DMS 273 (cell line): ENCODE measurements at regions not wholly inside any gene's neighbourhood (a gene's known extent, or its start where the extent isn't known, plus 50 kb on each side); places are given as distances from the start of the nearest gene placed in this dataset.

Source experiments
- DNase-seq: peaks from one replicate; lab custom pipeline; 2025; ENCODE audit not compliant: unreplicated experiment; lab: John Stamatoyannopoulos, UW

DNA sequence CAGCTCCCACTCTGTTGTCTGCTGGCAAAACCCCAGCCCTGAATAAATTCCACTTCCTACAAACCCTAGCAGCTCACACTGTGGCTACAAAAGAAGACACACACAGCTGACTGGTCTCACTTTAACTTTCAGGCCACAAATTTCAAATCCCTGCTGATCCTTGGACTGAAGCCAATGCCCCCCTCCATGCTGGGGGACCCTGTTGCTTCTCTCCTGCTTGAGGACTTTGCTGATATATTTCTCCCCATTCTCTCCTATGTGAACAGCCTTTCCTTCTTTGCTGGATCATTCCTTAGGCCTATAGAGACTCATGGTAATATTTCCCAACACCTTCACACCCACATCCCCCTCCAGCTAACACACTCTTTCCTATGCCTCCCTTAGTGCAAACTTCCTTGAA lies 79.6 kb upstream of the ADRA1B start:
- DNase-seq: no peak

GRCh38 chr5:159837860-159838259 lies 78.4 kb upstream of the ADRA1B start:
- DNase-seq: no peak

- no peak for DNase-seq
These were observed 77.6 kb upstream of the ADRA1B start for GRCh38 chr5:159838551-159839222.

DNA sequence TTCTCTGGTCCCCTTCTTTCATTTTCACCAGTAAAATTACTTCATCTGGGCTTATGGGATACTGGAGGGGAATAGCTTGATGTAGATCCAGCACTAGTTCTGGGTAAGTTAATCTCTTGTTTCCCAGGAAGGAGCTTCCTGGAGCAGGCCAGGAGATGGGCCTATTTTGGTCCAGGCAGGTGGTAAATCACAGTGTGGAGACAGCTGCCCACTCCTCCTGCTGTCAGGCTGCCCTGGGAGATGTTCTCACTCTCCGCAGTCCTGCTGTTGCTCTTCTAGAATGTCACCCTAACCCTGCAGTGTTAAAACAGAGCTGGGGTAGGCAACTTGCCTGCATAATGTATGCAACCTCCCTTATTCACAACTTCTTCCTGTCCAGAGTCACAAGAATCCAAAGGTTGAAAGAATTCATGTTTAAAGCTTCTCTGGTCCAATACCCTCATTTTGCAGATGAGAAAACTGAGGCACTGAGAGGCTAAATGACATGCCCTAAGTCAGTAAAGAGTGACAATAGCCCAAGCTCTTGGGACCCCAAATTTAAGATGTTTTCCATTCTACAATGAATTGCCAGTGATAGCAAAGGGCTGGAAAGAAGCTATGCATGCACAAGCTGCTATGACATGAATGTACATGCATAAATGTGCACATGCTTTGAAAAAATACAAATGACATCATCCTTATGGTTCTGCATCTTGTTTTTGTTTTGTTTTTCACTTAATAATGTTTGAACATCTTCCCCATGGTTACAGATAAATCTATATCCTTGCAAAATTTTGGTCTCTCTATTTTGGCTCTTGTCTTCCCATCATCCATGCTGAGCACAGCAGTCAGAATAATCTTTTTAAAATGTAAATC lies 71.8 kb upstream of the ADRA1B start:
- DNase-seq: no peak

DNA sequence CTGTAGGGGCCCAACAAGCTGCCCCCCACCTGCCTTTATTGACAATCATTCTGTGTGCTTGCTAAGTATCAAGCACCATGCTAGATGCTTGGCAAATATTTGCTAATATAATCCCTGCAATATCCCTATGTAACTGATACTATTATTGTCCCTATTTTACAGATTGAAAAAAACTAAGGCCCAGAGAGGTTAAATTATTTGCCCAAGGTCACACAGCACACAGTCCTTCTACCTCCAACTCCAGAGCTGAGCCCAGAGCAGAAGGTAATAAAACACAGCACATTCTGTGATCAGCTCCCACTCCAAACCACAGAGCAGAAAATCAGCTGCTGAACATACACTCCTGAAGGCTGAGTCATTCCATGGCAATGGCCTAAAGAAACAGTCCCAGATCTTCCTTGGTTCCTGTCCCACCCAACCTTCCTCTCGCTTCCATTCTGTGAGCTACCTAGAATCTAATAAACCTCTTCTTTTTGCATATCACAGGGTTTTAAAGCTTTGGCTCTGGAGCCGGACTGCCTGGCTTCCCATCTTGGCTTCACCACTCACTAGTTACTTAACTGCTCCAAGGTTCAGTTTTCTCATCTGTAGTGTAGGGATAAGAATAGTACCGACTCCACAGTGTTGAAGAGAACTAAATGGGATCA lies 66.7 kb upstream of the ADRA1B start:
- no peak for DNase-seq

GRCh38 chr5:159850160-159850559 lies 66.1 kb upstream of the ADRA1B start:
- DNase-seq: no peak

GRCh38 chr5:159851053-159851452 lies 65.2 kb upstream of the ADRA1B start:
- DNase-seq: no peak

GRCh38 chr5:159854916-159855315 lies 61.4 kb upstream of the ADRA1B start:
- DNase-seq: no peak

DNA sequence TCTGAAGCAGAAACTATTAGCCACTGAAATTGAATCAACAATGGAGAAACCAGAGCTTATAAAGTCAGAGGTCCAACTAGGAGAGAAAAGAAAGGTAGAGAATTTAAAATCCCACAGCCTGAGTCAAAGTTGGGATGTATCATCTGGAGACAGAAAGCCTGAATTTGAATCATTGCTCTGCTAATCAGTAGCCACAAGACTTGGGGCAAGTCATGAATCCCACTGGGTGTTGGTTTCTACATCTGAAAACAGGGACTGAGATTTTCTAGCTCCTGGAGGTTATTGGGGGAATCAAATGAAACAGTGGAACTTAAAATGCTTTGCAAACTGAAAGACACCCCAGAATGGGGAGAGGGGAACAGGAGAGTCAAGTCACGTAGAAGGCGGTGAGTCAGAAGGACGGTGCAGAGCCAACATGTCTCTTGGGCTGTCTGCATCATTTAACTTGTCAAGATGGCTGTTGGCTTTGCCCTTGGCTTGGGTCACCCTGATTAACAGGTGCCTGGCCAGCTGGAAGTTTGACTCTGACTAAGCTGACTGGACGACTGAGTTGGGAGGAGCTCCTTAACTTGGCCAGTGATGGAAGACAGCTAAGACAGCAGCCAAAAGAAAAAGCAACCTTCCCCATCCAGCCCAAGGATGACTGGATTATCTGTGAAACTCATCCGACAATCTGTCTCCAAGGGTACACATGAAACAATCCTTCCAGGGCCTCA lies 60.6 kb upstream of the ADRA1B start:
- DNase-seq: no peak

DNA sequence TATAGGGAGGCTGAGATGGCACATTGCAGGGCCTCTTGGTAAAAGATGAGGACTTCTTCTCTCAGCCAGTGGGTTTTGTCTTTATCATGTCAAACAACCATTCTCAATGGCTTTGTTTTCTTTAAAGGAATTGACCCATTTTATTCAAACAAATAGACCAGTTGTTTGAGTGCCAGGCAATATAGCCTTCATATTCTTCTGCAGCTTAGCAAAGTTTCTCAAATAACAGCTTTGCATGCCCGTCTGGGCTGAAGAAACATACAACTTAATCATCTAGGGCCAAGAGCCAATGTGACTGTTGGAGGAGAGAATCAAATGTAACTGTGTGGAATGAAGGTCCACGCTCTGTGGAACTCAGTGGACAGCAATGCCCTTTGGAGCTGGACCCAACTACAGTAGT lies 57.4 kb upstream of the ADRA1B start:
- no peak for DNase-seq

GRCh38 chr5:159861086-159861485 lies 55.2 kb upstream of the ADRA1B start:
- DNase-seq: no peak

GRCh38 chr5:159864885-159865691 lies 51.2 kb upstream of the ADRA1B start:
- DNase-seq: no peak

DNA sequence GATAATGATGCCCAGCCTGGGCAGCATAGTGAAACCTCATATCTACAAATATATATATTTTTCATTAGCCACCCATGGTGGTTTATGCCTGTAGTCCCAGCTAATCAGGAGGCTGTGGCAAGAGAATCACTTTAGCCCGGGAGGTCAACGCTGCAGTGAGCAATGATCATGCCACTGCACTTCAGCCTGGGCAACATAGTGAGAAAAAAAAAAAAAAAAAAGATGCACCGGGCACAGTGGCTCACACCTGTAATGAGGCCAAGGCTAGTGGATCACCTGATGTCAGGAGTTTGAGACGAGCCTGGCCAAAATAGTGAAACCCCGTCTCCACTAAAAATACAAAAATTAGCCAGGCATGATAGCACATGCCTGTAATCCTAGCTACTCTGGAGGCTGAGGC lies 50.2 kb upstream of the ADRA1B start:
- DNase-seq: no peak
